SK-N-SH treated with all-trans-retinoic acid at 6 μM for 48 hours (cell line): ENCODE measurements at regions not wholly inside any gene's neighbourhood (a gene's known extent, or its start where the extent isn't known, plus 50 kb on each side); places are given as distances from the start of the nearest gene placed in this dataset.

ENCODE experiments used
- ATAC-seq: fragments of 200-7000 bp; cut with Tn5 transposase; 3 replicates; pipeline ENCODE4 v1.9.1; 2020; ENCODE audit warnings: mild to moderate bottlenecking, moderate library complexity
- ARNTL ChIP-seq: fragments of 450-650 bp; formaldehyde crosslinking; IDR thresholded peaks from 2 replicates; pipeline ENCODE4 v1.5.0; 2020; ENCODE audit warnings: low read depth, mild to moderate bottlenecking, moderate library complexity, borderline replicate concordance
- BACH2 ChIP-seq: fragments of 250-450 bp; sonication (Bioruptor Pico); IDR thresholded peaks from 2 replicates; pipeline ENCODE4 v1.9.0; 2021; ENCODE audit warnings: mild to moderate bottlenecking, borderline replicate concordance
- GLIS3 ChIP-seq: fragments of 250-450 bp; sonication (Bioruptor Pico); IDR thresholded peaks from 2 replicates; pipeline ENCODE4 v1.5.0; 2020; ENCODE audit warnings: mild to moderate bottlenecking, moderate library complexity
- OSR1 ChIP-seq: fragments of 250-450 bp; sonication (Bioruptor Pico); IDR thresholded peaks from 2 replicates; pipeline ENCODE4 v1.8.0; 2022; ENCODE audit warnings: moderate library complexity, mild to moderate bottlenecking, inconsistent platforms
- PPARA ChIP-seq: fragments of 250-450 bp; sonication (Bioruptor Pico); IDR thresholded peaks from 2 replicates; pipeline ENCODE4 v1.5.0; 2020; ENCODE audit warnings: mild to moderate bottlenecking, borderline replicate concordance
- RARB ChIP-seq: fragments of 250-450 bp; sonication (Bioruptor Pico); IDR thresholded peaks from 2 replicates; pipeline ENCODE4 v1.8.0; 2021; ENCODE audit warnings: mild to moderate bottlenecking, moderate library complexity
- SNAI2 ChIP-seq: fragments of 250-450 bp; sonication (Bioruptor Pico); IDR thresholded peaks from 2 replicates; pipeline ENCODE4 v1.5.0; 2020; ENCODE audit warnings: mild to moderate bottlenecking, moderate library complexity
- TCF4 ChIP-seq: fragments of 250-450 bp; sonication (Bioruptor Pico); IDR thresholded peaks from 2 replicates; pipeline ENCODE4 v1.8.0; 2021; ENCODE audit warnings: mild to moderate bottlenecking, moderate library complexity, borderline replicate concordance
- ZC3H10 ChIP-seq: fragments of 250-450 bp; sonication (Bioruptor Pico); IDR thresholded peaks from 2 replicates; pipeline ENCODE4 v1.5.1; 2021; ENCODE audit warnings: mild to moderate bottlenecking, moderate library complexity
- ZFP3 ChIP-seq: fragments of 250-450 bp; sonication (Bioruptor Pico); IDR thresholded peaks from 2 replicates; pipeline ENCODE4 v1.5.0; 2020; ENCODE audit warnings: mild to moderate bottlenecking, moderate library complexity
- ZFP30 ChIP-seq: fragments of 450-650 bp; formaldehyde crosslinking; IDR thresholded peaks from 2 replicates; pipeline ENCODE4 v1.5.0; 2022; ENCODE audit warnings: mild to moderate bottlenecking, moderate library complexity
- ZNF565 ChIP-seq: fragments of 450-650 bp; formaldehyde crosslinking; conservative IDR thresholded peaks from 2 replicates; pipeline ENCODE4 v1.5.0; 2020; ENCODE audit warnings: low read depth, mild to moderate bottlenecking, moderate library complexity
- ZNF70 ChIP-seq: fragments of 450-650 bp; formaldehyde crosslinking; IDR thresholded peaks from 2 replicates; pipeline ENCODE4 v1.5.0; 2020; ENCODE audit warnings: mild to moderate bottlenecking, moderate library complexity
- ZNF8 ChIP-seq: fragments of 450-650 bp; formaldehyde crosslinking; IDR thresholded peaks from 2 replicates; pipeline ENCODE4 v1.5.0; 2020; ENCODE audit warnings: mild to moderate bottlenecking, moderate library complexity
- TF ChIP-seq, protein P1 (sequence below): fragments of 250-450 bp; sonication (Bioruptor Pico); IDR thresholded peaks from 2 replicates; pipeline ENCODE4 v1.5.1; 2020; ENCODE audit warnings: low read depth, mild to moderate bottlenecking, moderate library complexity
- TF ChIP-seq, protein P2 (sequence below): fragments of 250-450 bp; sonication (Bioruptor Pico); IDR thresholded peaks from 2 replicates; pipeline ENCODE4 v1.8.0; 2021; ENCODE audit warnings: low read depth, mild to moderate bottlenecking, moderate library complexity, borderline replicate concordance
- TF ChIP-seq, protein P3 (sequence below): fragments of 250-450 bp; sonication (Bioruptor Pico); IDR thresholded peaks from 2 replicates; pipeline ENCODE4 v1.5.1; 2021; ENCODE audit warnings: mild to moderate bottlenecking, moderate library complexity
- TF ChIP-seq, protein P4 (sequence below): fragments of 250-450 bp; sonication (Bioruptor Pico); IDR thresholded peaks from 2 replicates; pipeline ENCODE4 v1.8.0; 2020; ENCODE audit warnings: mild to moderate bottlenecking, moderate library complexity, borderline replicate concordance
- TF ChIP-seq, protein P5 (sequence below): fragments of 250-450 bp; sonication (Bioruptor Pico); IDR thresholded peaks from 2 replicates; pipeline ENCODE4 v1.5.0; 2020; ENCODE audit warnings: mild to moderate bottlenecking, moderate library complexity

DNA sequence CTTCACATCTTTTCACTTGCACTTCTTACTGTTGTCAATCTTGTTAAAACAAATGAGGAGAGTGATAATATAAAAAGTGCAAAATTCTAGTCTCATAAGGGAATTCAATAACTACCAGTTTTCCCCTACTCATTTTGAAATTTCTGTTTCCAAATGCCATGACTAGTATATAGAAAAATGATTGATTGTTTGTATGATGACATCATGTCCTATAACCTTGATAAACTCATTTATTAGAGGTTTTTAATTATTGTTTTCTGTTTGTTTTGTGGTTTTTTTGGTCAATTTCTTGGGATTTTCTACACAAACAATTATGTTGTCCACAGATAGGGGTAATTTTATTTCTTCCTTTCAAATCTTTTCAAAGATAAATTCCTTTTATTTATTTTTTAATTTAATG, 559.1 kb downstream of the TLL1 start:
- no peak for ATAC-seq
- TF ChIP-seq ZNF70 (no peak), ARNTL (CRISPR knock-in tag) (no peak), SNAI2 (CRISPR knock-in tag) (no peak), TCF4 (CRISPR knock-in tag) (no peak), ZC3H10 (CRISPR knock-in tag) (no peak), ZFP3 (no peak)
- TF ChIP-seq, protein P1, sequence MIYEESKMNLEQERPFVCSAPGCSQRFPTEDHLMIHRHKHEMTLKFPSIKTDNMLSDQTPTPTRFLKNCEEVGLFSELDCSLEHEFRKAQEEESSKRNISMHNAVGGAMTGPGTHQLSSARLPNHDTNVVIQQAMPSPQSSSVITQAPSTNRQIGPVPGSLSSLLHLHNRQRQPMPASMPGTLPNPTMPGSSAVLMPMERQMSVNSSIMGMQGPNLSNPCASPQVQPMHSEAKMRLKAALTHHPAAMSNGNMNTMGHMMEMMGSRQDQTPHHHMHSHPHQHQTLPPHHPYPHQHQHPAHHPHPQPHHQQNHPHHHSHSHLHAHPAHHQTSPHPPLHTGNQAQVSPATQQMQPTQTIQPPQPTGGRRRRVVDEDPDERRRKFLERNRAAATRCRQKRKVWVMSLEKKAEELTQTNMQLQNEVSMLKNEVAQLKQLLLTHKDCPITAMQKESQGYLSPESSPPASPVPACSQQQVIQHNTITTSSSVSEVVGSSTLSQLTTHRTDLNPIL (CRISPR knock-in tag) = no peak
- TF ChIP-seq, protein P2, sequence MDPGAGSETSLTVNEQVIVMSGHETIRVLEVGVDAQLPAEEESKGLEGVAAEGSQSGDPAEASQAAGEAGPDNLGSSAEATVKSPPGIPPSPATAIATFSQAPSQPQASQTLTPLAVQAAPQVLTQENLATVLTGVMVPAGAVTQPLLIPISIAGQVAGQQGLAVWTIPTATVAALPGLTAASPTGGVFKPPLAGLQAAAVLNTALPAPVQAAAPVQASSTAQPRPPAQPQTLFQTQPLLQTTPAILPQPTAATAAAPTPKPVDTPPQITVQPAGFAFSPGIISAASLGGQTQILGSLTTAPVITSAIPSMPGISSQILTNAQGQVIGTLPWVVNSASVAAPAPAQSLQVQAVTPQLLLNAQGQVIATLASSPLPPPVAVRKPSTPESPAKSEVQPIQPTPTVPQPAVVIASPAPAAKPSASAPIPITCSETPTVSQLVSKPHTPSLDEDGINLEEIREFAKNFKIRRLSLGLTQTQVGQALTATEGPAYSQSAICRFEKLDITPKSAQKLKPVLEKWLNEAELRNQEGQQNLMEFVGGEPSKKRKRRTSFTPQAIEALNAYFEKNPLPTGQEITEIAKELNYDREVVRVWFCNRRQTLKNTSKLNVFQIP = no peak

DNA sequence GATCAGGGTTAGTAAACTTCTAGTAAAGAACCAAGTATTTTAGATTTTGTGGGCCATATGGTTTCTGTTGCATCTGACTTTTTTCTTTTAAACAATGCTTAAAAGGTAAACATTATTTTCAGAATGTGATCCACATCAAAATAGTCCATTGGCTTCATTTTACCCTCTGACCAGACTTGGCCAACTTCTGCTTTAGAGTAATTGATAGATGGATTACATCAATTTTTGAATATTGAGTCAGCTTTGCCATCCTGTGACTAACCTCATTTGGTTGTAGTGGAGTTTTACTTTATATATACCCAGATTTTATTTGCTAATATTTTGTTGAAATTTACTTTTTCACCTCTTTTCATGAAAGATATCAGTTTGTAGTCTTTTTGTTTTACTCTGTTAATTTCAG, 559.8 kb downstream of the TLL1 start:
- ATAC-seq = no peak
- TF ChIP-seq, protein P2 = no peak

DNA sequence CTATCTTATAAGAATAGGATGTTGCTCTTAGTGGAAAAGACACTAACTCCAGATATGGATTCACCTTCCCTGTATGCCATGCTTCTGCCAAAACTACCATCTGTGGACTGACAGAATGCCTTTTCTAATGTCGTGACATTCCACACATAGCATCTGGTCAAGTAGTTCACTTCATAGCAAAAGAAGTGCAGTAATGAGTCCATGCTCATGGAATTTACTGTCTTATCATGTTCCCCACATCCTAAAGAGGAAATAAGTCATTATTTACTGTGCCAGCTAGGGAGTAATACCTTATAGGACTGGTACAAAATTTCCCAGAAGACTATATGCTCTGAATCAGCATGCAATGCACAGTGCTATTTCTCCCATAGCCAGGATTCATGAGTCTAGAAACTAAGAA, 562.4 kb downstream of the TLL1 start:
- peak; percentile 99 for ATAC-seq
- TF ChIP-seq, protein P3, sequence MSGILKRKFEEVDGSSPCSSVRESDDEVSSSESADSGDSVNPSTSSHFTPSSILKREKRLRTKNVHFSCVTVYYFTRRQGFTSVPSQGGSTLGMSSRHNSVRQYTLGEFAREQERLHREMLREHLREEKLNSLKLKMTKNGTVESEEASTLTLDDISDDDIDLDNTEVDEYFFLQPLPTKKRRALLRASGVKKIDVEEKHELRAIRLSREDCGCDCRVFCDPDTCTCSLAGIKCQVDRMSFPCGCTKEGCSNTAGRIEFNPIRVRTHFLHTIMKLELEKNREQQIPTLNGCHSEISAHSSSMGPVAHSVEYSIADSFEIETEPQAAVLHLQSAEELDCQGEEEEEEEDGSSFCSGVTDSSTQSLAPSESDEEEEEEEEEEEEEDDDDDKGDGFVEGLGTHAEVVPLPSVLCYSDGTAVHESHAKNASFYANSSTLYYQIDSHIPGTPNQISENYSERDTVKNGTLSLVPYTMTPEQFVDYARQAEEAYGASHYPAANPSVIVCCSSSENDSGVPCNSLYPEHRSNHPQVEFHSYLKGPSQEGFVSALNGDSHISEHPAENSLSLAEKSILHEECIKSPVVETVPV (CRISPR knock-in tag) = no peak
- TF ChIP-seq, protein P2 = no peak
- TF ChIP-seq SNAI2 (CRISPR knock-in tag) (no peak), ZNF8 (no peak), RARB (CRISPR knock-in tag) (no peak), ZFP3 (no peak), PPARA (no peak), ZNF565 (CRISPR knock-in tag) (no peak), ZNF70 (no peak), ZFP30 (CRISPR knock-in tag) (no peak), GLIS3 (CRISPR knock-in tag) (no peak), OSR1 (CRISPR knock-in tag) (no peak), BACH2 (CRISPR knock-in tag) (no peak)
- TF ChIP-seq, protein P1 (CRISPR knock-in tag) = no peak
- TF ChIP-seq, protein P4, sequence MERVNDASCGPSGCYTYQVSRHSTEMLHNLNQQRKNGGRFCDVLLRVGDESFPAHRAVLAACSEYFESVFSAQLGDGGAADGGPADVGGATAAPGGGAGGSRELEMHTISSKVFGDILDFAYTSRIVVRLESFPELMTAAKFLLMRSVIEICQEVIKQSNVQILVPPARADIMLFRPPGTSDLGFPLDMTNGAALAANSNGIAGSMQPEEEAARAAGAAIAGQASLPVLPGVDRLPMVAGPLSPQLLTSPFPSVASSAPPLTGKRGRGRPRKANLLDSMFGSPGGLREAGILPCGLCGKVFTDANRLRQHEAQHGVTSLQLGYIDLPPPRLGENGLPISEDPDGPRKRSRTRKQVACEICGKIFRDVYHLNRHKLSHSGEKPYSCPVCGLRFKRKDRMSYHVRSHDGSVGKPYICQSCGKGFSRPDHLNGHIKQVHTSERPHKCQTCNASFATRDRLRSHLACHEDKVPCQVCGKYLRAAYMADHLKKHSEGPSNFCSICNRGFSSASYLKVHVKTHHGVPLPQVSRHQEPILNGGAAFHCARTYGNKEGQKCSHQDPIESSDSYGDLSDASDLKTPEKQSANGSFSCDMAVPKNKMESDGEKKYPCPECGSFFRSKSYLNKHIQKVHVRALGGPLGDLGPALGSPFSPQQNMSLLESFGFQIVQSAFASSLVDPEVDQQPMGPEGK (CRISPR knock-in tag) = no peak
- TF ChIP-seq, protein P5, sequence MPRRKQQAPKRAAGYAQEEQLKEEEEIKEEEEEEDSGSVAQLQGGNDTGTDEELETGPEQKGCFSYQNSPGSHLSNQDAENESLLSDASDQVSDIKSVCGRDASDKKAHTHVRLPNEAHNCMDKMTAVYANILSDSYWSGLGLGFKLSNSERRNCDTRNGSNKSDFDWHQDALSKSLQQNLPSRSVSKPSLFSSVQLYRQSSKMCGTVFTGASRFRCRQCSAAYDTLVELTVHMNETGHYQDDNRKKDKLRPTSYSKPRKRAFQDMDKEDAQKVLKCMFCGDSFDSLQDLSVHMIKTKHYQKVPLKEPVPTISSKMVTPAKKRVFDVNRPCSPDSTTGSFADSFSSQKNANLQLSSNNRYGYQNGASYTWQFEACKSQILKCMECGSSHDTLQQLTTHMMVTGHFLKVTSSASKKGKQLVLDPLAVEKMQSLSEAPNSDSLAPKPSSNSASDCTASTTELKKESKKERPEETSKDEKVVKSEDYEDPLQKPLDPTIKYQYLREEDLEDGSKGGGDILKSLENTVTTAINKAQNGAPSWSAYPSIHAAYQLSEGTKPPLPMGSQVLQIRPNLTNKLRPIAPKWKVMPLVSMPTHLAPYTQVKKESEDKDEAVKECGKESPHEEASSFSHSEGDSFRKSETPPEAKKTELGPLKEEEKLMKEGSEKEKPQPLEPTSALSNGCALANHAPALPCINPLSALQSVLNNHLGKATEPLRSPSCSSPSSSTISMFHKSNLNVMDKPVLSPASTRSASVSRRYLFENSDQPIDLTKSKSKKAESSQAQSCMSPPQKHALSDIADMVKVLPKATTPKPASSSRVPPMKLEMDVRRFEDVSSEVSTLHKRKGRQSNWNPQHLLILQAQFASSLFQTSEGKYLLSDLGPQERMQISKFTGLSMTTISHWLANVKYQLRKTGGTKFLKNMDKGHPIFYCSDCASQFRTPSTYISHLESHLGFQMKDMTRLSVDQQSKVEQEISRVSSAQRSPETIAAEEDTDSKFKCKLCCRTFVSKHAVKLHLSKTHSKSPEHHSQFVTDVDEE (CRISPR knock-in tag) = no peak
- TF ChIP-seq, all 23 proteins: peak for 0
